HCT116 (cell line): ENCODE measurements at regions not wholly inside any gene's neighbourhood (a gene's known extent, or its start where the extent isn't known, plus 50 kb on each side); places are given as distances from the start of the nearest gene placed in this dataset.

Experiments used
- ATAC-seq: fragments of 200-7000 bp; cut with Tn5 transposase; 2 replicates; pipeline ENCODE4 v1.9.1; 2020; ENCODE audit warnings: mild to moderate bottlenecking, moderate library complexity
- BruUV-seq: library from RNA; stranded (reverse); fragments of 400-500 nt; replicated peaks from 2 replicates; lab custom pipeline; 2021; lab: Mats Ljungman, UMichigan
- CTCF ChIA-PET: fragments of 300-600 bp; sonication (Branson Sonifier 250); formaldehyde crosslinking; loops from one replicate; lab custom pipeline; 2021; ENCODE audit warnings: antibody characterized with exemption; lab: Charles Lee
- POLR2A ChIA-PET: fragments of 300-600, 350-600 bp; sonication (Branson Sonifier 250); formaldehyde crosslinking; loops from one replicate; lab custom pipeline; 2021; ENCODE audit warnings: antibody characterized with exemption; lab: Charles Lee
- RAD21 ChIA-PET, 2 experiments: fragments of 300-600 bp; sonication (Branson Sonifier 250); formaldehyde crosslinking; loops; one replicate each; lab custom pipeline; 2023; ENCODE audit warnings: low total read pairs in 2 of 2; ENCODE audit not compliant: uncharacterized antibody in 2 of 2, unreplicated experiment in 2 of 2, low non-redundant PET in 1 of 2; lab: Charles Lee
- DNase-seq: peaks from one replicate; pipeline ENCODE4 v3.0.0-alpha.2; 2010; ENCODE audit warnings: low read depth, low spot score
- H2AFZ ChIP-seq: fragments of 200-600 bp; shearing (Covaris generic), sonication (generic); 2 replicates; pipeline ENCODE4 v1.6.1; 2017; ENCODE audit warnings: low read depth, mixed run types, mixed read lengths, antibody characterized with exemption, low read length; ENCODE audit not compliant: poor library complexity, severe bottlenecking
- H3K27ac ChIP-seq: 2 replicates; pipeline ENCODE4 v1.5.1; 2012; ENCODE audit warnings: low read depth, low read length
- H3K27me3 ChIP-seq: fragments of 200-600 bp; sonication (generic); 2 replicates; pipeline ENCODE4 v1.6.1; 2016; ENCODE audit warnings: mixed run types, low read length, mixed read lengths; ENCODE audit not compliant: insufficient read depth
- H3K36me3 ChIP-seq, 2 experiments: fragments of 200-500 bp in 1 of 2; fragments of 200-600 bp in 1 of 2; sonication (Bioruptor generic) in 1 of 2; sonication (generic) in 1 of 2; 2 replicates each; pipeline versions ENCODE4 v1.5.1 to v1.6.1; 2014 to 2016; ENCODE audit warnings: low read length in 2 of 2, inconsistent platforms in 1 of 2, mixed read lengths in 1 of 2, mixed run types in 1 of 2; ENCODE audit not compliant: insufficient read depth in 2 of 2, control insufficient read depth in 1 of 2
- H3K4me1 ChIP-seq, 2 experiments: fragments of 200-600 bp in 1 of 2; sonication (generic) in 1 of 2; 2 replicates each; pipeline versions ENCODE4 v1.5.1 to v1.6.1; 2012 to 2017; ENCODE audit warnings: low read length in 2 of 2, inconsistent platforms in 1 of 2, mild to moderate bottlenecking in 1 of 2, mixed read lengths in 1 of 2, mixed run types in 1 of 2, moderate library complexity in 1 of 2; ENCODE audit not compliant: insufficient read depth in 2 of 2, control insufficient read depth in 1 of 2
- H3K4me2 ChIP-seq: fragments of 200-600 bp; sonication (generic); 2 replicates; pipeline ENCODE4 v1.6.1; 2017; ENCODE audit warnings: mixed run types, low read length, mixed read lengths
- H3K4me3 ChIP-seq, 2 experiments: fragments of 200-600 bp in 1 of 2; sonication (generic) in 1 of 2; replicated peaks in 1 of 2; 2 replicates each; pipeline ENCODE4 v1.5.1; 2011 to 2016; ENCODE audit warnings: low read length in 2 of 2, control low read depth in 1 of 2, low read depth in 1 of 2, mild to moderate bottlenecking in 1 of 2, mixed read lengths in 1 of 2, mixed run types in 1 of 2
- H3K79me2 ChIP-seq: fragments of 200-600 bp; sonication (generic); 2 replicates; pipeline ENCODE4 v1.6.1; 2017; ENCODE audit warnings: mild to moderate bottlenecking, mixed run types, low read length, moderate library complexity, mixed read lengths; ENCODE audit not compliant: insufficient read depth
- H3K9ac ChIP-seq: fragments of 200-600 bp; sonication (generic); 2 replicates; pipeline ENCODE4 v1.6.1; 2016; ENCODE audit warnings: low read length, mixed read lengths
- H3K9me2 ChIP-seq: fragments of 200-600 bp; sonication (generic), shearing (Covaris generic); 2 replicates; pipeline ENCODE4 v1.6.1; 2017; ENCODE audit warnings: mixed run types, mild to moderate bottlenecking, moderate library complexity; ENCODE audit not compliant: insufficient read depth
- H3K9me3 ChIP-seq, 2 experiments: fragments of 200-500 bp in 1 of 2; fragments of 200-600 bp in 1 of 2; sonication (Bioruptor generic) in 1 of 2; sonication (generic) in 1 of 2; 2 replicates each; pipeline ENCODE4 v1.6.1; 2014 to 2017; ENCODE audit warnings: low read length in 2 of 2, mixed read lengths in 2 of 2, inconsistent platforms in 1 of 2, low read depth in 1 of 2, mild to moderate bottlenecking in 1 of 2, mixed run types in 1 of 2, moderate library complexity in 1 of 2; ENCODE audit not compliant: control insufficient read depth in 1 of 2, insufficient read depth in 1 of 2
- H4K20me1 ChIP-seq: fragments of 200-600 bp; sonication (generic), shearing (Covaris generic); 2 replicates; pipeline ENCODE4 v1.6.1; 2017; ENCODE audit warnings: mixed run types, mild to moderate bottlenecking, moderate library complexity; ENCODE audit not compliant: insufficient read depth
- CBX3 ChIP-seq: IDR thresholded peaks from 2 replicates; pipeline ENCODE4 v1.6.1; 2012; ENCODE audit warnings: low read depth
- CEBPB ChIP-seq: IDR thresholded peaks from 2 replicates; pipeline ENCODE4 v1.6.1; 2012; ENCODE audit warnings: low read depth
- ELF1 ChIP-seq: IDR thresholded peaks from 2 replicates; pipeline ENCODE4 v1.6.1; 2012; ENCODE audit warnings: low read depth, borderline replicate concordance
- EZH2 ChIP-seq: fragments of 200-600 bp; sonication (generic); IDR thresholded peaks from 2 replicates; pipeline ENCODE4 v1.6.1; 2017; ENCODE audit warnings: antibody characterized with exemption, mixed run types
- EZH2phosphoT487 ChIP-seq: fragments of 200-600 bp; IDR thresholded peaks from 2 replicates; pipeline ENCODE4 v1.6.1; 2018; ENCODE audit warnings: antibody characterized with exemption, borderline replicate concordance
- FOSL1 ChIP-seq: IDR thresholded peaks from 2 replicates; pipeline ENCODE4 v1.6.1; 2012; ENCODE audit warnings: low read depth
- POLR2A ChIP-seq: IDR thresholded peaks from 2 replicates; pipeline ENCODE4 v1.7.0; 2011; ENCODE audit warnings: borderline replicate concordance; ENCODE audit not compliant: insufficient read depth, insufficient read length; ENCODE audit errors: extremely low read depth
- RAD21 ChIP-seq: IDR thresholded peaks from 2 replicates; pipeline ENCODE4 v1.6.1; 2012; ENCODE audit warnings: low read depth, mild to moderate bottlenecking
- SIN3A ChIP-seq: IDR thresholded peaks from 2 replicates; pipeline ENCODE4 v1.6.1; 2012; ENCODE audit warnings: low read depth
- SP1 ChIP-seq: IDR thresholded peaks from 2 replicates; pipeline ENCODE4 v1.6.1; 2012; ENCODE audit warnings: low read depth
- SRF ChIP-seq: IDR thresholded peaks from 2 replicates; pipeline ENCODE4 v1.6.1; 2012; ENCODE audit warnings: low read depth
- ZFX ChIP-seq: fragments of 450-650 bp; IDR thresholded peaks from 2 replicates; pipeline ENCODE4 v1.6.1; 2017
- ZNF274 ChIP-seq: fragments of 200-500 bp; sonication (Bioruptor generic); IDR thresholded peaks from 2 replicates; pipeline ENCODE4 v1.6.1; 2014; ENCODE audit warnings: mild to moderate bottlenecking, low read depth, low read length, inconsistent platforms
- intact Hi-C: fragments of 100-400 bp; cut with micrococcal nuclease; formaldehyde crosslinking; loops from 2 replicates; pipeline ENCODE4 v1.10.0; 2022
- TF ChIP-seq, protein P1 (sequence below): IDR thresholded peaks from 2 replicates; pipeline ENCODE4 v1.6.1; 2012
- TF ChIP-seq, protein P2 (sequence below): IDR thresholded peaks from 2 replicates; pipeline ENCODE4 v1.6.1; 2012
- TF ChIP-seq, protein P3 (sequence below), 3 experiments: fragments of 200-600 bp in 1 of 3; sonication (generic) in 1 of 3; IDR thresholded peaks in 2 of 3; conservative IDR thresholded peaks in 1 of 3; 2 replicates each; pipeline ENCODE4 v1.5.1; 2012 to 2017; ENCODE audit warnings: low read depth in 2 of 3, low read length in 2 of 3, antibody characterized with exemption in 1 of 3, borderline replicate concordance in 1 of 3, control low read depth in 1 of 3, mild to moderate bottlenecking in 1 of 3, mixed read lengths in 1 of 3, mixed run types in 1 of 3, moderate library complexity in 1 of 3; ENCODE audit not compliant: insufficient read depth in 1 of 3

DNA sequence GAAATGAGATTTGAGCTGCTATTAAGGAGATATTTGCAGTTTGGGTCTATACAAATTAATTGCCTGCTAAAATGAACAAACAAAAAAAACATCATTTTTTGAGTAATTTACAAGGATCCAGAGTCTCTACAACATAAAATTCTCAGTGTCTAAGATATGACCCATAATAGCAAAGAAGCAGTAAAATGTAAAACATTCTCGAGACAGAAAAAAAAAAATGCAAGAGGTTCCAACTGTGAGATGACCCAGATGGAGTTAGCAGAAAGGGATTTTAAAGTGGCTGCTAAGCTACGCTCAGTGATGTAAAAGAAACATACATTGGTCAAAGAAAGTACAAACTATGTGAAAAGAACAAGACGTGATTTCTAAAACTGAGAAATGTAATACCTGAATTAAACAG lies 471.0 kb downstream of the SH2D4B start:
- H3K27me3 ChIP-seq = no peaks in the 10 kb centered on the region
- H3K36me3 ChIP-seq = no peaks in the 10 kb centered on the region
- no peak for ATAC-seq
- intact Hi-C loops = no loop called here
- H2AFZ ChIP-seq = no peak overlapping the region
- H3K9me3 ChIP-seq = no peaks in the 10 kb centered on the region
- CTCF ChIA-PET = no interaction called here
- no peak for DNase-seq
- no peaks in the 10 kb centered on the region for H3K79me2 ChIP-seq
- H3K4me2 ChIP-seq = no peak overlapping the region
- no TSS peak for BruUV-seq
- H3K9me2 ChIP-seq = no peaks in the 10 kb centered on the region
- no peaks in the 10 kb centered on the region for H4K20me1 ChIP-seq
- POLR2A ChIA-PET = no interaction called here
- H3K4me3 ChIP-seq = no peak overlapping the region
- H3K4me1 ChIP-seq = no peaks in the 10 kb centered on the region
- TF ChIP-seq EZH2phosphoT487 = no peak
- TF ChIP-seq FOSL1 = no peak
- TF ChIP-seq SP1 = no peak
- TF ChIP-seq ZNF274 = no peak
- TF ChIP-seq SRF = no peak
- TF ChIP-seq, protein P1, sequence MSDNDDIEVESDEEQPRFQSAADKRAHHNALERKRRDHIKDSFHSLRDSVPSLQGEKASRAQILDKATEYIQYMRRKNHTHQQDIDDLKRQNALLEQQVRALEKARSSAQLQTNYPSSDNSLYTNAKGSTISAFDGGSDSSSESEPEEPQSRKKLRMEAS = no peak
- no peak for TF ChIP-seq SIN3A
- no peak for TF ChIP-seq RAD21
- no peak for TF ChIP-seq CEBPB
- TF ChIP-seq POLR2A = no peak
- TF ChIP-seq, protein P2, sequence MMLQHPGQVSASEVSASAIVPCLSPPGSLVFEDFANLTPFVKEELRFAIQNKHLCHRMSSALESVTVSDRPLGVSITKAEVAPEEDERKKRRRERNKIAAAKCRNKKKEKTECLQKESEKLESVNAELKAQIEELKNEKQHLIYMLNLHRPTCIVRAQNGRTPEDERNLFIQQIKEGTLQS = no peak
- TF ChIP-seq CBX3 = no peak
- no peak for TF ChIP-seq ZFX
- TF ChIP-seq, protein P3, sequence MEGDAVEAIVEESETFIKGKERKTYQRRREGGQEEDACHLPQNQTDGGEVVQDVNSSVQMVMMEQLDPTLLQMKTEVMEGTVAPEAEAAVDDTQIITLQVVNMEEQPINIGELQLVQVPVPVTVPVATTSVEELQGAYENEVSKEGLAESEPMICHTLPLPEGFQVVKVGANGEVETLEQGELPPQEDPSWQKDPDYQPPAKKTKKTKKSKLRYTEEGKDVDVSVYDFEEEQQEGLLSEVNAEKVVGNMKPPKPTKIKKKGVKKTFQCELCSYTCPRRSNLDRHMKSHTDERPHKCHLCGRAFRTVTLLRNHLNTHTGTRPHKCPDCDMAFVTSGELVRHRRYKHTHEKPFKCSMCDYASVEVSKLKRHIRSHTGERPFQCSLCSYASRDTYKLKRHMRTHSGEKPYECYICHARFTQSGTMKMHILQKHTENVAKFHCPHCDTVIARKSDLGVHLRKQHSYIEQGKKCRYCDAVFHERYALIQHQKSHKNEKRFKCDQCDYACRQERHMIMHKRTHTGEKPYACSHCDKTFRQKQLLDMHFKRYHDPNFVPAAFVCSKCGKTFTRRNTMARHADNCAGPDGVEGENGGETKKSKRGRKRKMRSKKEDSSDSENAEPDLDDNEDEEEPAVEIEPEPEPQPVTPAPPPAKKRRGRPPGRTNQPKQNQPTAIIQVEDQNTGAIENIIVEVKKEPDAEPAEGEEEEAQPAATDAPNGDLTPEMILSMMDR (IDR thresholded peaks at IDR 0.05 in 2 of 3, conservative IDR thresholded peaks at IDR 0.05 in 1 of 3; ENCODE audit: borderline replicate concordance in 1 of 3, insufficient read depth in 1 of 3, low read depth in 2 of 3, low read length in 2 of 3) = no peak
- TF ChIP-seq EZH2 = no peak
- TF ChIP-seq ELF1 = no peak
- TF ChIP-seq, all 23 proteins: peak for 0
- RAD21 ChIA-PET = no interaction called here
- H3K27ac ChIP-seq = no peak overlapping the region
- no peak overlapping the region for H3K9ac ChIP-seq
